ENCODE measurements at regions not wholly inside any gene's neighbourhood (a gene's known extent, or its start where the extent isn't known, plus 50 kb on each side); places are given as distances from the start of the nearest gene placed in this dataset.

GRCh38 chr21:16239659-16240265 is 510.0 kb downstream of the USP25 start:
- DNase-seq = no peak

GRCh38 chr21:16241016-16241415 is 511.2 kb downstream of the USP25 start:
- no peak for DNase-seq

GRCh38 chr21:16241479-16241963 is 511.7 kb downstream of the USP25 start:
- DNase-seq = no peak

GRCh38 chr21:16243396-16243795 is 513.6 kb downstream of the USP25 start:
- no peak for DNase-seq

GRCh38 chr21:16248705-16249104 is 518.9 kb downstream of the USP25 start:
- DNase-seq = no peak

GRCh38 chr21:16250273-16250672 is 520.5 kb downstream of the USP25 start:
- DNase-seq = no peak

- no peak for DNase-seq
Measured at GRCh38 chr21:16258844-16259611, 529.2 kb downstream of the USP25 start.

GRCh38 chr21:16262091-16262490 is 532.3 kb downstream of the USP25 start:
- no peak for DNase-seq

- no peak for DNase-seq
Measured at GRCh38 chr21:16264319-16264718, 534.5 kb downstream of the USP25 start.

- DNase-seq = no peak
Measured at GRCh38 chr21:16269476-16269875, 539.7 kb downstream of the USP25 start.

- DNase-seq = peak; percentile 68
Measured at GRCh38 chr21:16279731-16280581, 550.2 kb downstream of the USP25 start.

- DNase-seq = no peak
Measured at GRCh38 chr21:16280686-16281091, 550.9 kb downstream of the USP25 start.

GRCh38 chr21:16283516-16283915 is 553.7 kb downstream of the USP25 start:
- no peak for DNase-seq

GRCh38 chr21:16285605-16286126 is 555.9 kb downstream of the USP25 start:
- DNase-seq = no peak

GRCh38 chr21:16287046-16287445 is 557.3 kb downstream of the USP25 start:
- no peak for DNase-seq

GRCh38 chr21:16291296-16291695 is 561.5 kb downstream of the USP25 start:
- DNase-seq = no peak

GRCh38 chr21:16294128-16294527 is 564.3 kb downstream of the USP25 start:
- no peak for DNase-seq

GRCh38 chr21:16302851-16303282 is 573.1 kb downstream of the USP25 start:
- no peak for DNase-seq

GRCh38 chr21:16304174-16305095 is 574.7 kb downstream of the USP25 start:
- no peak for DNase-seq

- DNase-seq = no peak
Measured at GRCh38 chr21:16305686-16306085, 575.9 kb downstream of the USP25 start.

- no peak for DNase-seq
Measured at GRCh38 chr21:16307256-16307655, 577.5 kb downstream of the USP25 start.

GRCh38 chr21:16308269-16308668 is 578.5 kb downstream of the USP25 start:
- DNase-seq = no peak
